Stimulated activated CD8-positive, alpha-beta memory T cell treated with anti-CD3 and anti-CD28 coated beads, Interleukin-4, amount 100 ng/mL, for 24 hours (primary cell): ENCODE measurements at regions not wholly inside any gene's neighbourhood (a gene's known extent, or its start where the extent isn't known, plus 50 kb on each side); places are given as distances from the start of the nearest gene placed in this dataset.
"Not testable (repeated sequence)": the region's sequence is repeated elsewhere in the genome, so short reads cannot be mapped to it uniquely, and the experiment has no call there.

Experiments used
- DNase-seq: peaks from one replicate; pipeline ENCODE4 v3.0.0-alpha.2; 2020; ENCODE audit warnings: low read depth

GRCh38 chr1:229011022-229011421 is 259.9 kb upstream of the RAB4A start:
- no peak for DNase-seq

DNA sequence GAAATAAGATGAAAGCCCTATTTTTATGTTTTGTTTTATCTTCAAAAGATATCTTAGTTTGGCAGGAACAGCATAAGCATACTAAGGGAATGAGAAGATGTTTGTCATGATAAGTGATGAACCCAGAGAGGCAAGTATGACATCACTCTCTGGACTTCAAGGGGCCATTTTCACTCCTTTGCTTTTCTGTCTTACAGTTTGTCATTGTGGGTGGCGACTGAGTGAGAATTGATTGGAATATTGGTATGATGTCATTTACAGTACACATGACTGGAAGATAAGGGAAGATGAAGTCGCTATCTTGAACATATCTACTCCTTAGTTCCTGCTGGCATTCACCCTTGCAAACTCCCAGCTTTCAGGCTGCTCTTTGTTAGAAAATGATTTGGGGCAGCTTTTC is 258.1 kb upstream of the RAB4A start:
- DNase-seq = no peak

- DNase-seq = no peak
These were observed 256.9 kb upstream of the RAB4A start for GRCh38 chr1:229013981-229014380.

GRCh38 chr1:229015806-229016205 is 255.1 kb upstream of the RAB4A start:
- no peak for DNase-seq

- DNase-seq = no peak
These were observed 253.8 kb upstream of the RAB4A start for GRCh38 chr1:229017091-229017490.

- no peak for DNase-seq
These were observed 252.1 kb upstream of the RAB4A start for GRCh38 chr1:229018674-229019295.

GRCh38 chr1:229019663-229020271 is 251.1 kb upstream of the RAB4A start:
- no peak for DNase-seq

DNA sequence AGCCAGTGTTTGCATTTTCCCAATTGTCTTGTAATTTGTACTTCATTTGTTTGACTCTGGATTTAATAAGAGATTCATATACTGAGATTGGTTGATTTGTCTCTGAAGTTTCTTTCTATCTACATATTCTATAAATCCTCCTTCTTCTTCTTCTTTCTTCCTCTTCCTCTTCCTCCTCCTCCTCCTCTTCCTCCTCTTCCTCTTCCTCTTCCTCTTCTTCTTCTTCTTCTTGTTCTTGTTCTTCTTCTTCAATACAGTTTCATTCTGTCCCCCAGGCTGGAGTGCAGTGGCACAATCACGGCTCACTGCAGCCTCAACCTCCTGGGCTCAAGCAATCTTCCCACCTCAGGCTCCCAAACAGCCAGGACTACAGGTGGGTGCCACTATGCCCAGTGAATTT is 249.9 kb upstream of the RAB4A start:
- not testable (repeated sequence) for DNase-seq

- DNase-seq = no peak
These were observed 248.1 kb upstream of the RAB4A start for GRCh38 chr1:229022595-229023333.

DNA sequence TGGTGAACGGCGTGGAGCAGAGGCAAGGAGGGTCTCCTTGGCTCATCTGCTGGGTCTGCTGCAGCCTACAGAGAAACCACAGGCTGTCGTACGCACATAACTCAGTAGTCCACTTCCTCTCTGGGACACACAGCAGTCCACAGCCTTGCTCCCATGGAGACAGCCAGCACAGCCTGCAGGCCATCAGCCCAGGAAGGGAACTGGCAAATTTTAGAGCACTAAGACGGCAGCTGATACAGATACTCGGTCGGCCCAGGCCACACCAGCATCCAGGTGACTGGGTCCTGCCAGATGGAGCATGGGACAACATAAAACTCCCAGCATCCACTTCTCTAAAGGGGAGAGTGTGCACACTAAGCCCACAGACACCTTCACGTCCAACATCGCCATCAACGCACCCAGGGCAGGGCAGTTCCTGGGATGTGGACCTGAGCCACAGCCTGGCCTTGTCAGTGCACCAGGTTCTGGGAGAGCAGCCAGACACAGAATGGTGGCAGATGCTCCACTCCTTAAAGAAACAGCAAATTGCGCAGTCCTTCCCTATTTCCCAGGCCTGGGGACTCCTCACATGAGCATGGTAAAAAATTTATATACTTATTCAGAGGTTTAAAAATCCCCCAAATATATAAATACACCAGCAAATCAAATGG is 247.1 kb upstream of the RAB4A start:
- no peak for DNase-seq

DNA sequence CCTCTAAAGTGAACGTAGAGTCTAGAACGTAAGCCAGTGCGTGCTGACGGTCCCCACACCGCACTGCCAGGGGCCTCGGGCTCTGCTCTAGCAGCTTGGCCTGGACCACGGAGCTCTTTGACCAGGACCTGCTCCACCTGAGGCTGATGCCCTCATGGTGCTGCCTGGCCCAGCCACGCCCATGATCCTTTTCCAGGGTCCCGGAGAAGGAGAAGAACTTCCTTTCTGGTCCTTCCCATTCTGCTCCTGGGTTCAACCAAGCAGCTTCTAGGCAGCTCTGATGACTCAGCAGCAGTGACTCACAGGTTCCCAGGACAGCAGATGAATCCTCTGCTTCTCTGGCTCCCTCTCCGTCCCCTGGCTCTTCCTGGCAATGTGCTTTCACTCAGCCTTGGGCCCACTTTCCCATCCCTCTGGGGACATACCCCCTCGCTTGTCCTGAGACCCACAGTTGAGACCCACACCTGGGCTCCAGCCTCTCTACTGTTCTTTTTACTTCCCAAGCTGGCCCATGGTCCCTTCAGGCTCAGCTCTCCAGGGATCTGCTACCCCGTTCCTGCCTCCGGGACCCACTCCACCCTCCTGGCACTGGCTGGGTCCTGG is 246.3 kb upstream of the RAB4A start:
- no peak for DNase-seq

DNA sequence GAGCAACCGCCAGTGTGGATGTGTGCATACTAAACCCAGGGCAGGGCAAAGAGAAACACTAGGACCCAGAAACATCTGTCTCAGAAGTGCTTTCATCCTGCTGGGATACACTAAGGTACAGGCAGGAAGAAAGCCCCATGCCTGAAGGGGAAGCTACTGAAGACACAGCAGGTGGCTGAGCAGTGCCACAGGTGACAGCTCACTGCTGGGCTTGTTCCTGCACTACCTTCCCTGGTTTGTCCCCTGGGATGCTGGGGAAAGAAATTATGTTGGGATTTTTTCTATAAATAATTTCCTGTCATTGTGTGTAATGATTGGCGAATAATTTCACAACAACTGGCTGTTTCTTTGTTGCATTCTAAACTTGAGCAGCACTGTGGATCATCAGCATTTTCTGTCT is 245.3 kb upstream of the RAB4A start:
- DNase-seq = no peak

DNA sequence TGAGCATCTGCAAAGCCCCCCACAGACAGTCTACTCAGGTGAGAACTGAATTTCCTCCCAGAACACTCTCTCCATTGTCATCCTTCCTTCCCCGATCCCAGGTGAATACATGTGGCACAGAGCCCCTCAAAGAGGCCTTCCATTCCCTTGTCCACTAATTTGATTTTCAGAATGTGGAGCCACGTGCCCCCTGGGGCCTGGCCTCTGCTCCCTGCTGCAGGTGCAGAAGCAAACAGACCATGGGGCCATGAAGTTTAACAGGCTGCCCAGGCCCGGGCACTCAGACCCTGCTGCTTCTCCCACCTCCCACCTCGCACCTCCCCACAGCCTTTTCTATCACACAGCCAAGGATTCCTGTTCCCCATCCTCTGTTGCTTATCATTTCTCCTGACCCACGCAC is 243.8 kb upstream of the RAB4A start:
- no peak for DNase-seq

GRCh38 chr1:229027622-229028182 is 243.2 kb upstream of the RAB4A start:
- DNase-seq = no peak

DNA sequence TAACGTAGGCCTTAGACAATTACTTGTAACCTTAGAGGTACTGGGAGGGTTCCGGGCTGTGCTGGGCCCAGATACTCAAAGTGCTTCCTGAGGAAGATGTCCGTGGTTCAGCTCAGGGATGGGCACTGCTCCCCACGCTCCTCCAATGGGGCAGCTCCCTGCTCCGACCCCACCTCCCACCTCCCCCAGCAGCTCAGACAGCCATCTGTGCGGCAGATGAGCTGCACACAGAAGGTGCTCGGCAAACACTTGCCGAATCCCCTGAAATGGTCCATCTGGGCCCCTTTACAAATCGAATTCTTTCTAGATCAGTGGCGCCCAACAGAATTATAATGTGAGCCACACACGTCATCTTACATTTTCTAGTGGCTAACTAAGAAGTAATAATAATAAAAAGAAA is 242.4 kb upstream of the RAB4A start:
- DNase-seq = no peak

DNA sequence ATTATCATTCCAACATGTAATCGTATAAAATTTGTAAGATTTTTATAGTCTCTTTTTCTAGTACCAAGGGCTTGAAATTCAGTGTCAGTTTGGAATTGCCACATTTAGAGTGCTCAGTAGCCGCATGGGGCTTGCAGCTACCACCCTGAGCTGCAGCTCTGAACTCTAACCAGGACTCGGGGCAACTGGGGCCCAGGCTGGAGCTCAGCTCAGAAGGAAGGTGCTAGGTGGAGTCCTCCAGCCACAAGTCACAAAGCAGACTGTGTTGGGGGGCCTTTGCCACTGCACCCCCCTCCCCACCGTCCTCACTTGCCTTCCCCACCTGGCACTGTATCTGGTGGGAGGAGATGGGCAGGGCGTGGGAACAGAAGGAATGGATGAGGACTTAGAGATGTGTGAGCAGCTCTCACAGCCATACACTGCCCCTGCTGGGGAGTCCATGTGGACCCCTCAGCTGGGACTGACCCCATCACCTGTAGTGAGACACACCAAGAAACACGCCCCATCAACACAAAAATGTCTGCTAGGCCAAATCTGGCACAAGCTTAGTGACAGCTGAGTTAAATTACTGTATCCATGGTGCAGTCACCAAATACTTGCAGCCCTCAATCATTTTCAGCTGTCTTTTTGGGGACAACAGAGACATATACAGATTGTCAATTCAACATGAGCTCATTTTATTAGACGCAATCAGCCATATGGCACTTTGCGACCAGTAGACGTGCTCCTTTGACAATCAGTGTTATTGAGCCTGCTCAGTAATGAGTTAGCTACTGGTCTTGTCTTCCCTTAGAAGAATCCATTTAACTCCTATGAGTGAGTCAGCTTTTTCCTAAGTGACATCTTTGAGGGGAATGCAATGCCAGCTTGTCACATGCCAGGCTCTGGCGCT is 241.7 kb upstream of the RAB4A start:
- no peak for DNase-seq

- no peak for DNase-seq
These were observed 241.1 kb upstream of the RAB4A start for GRCh38 chr1:229029879-229030235.

- no peak for DNase-seq
These were observed 240.3 kb upstream of the RAB4A start for GRCh38 chr1:229030630-229031029.

DNA sequence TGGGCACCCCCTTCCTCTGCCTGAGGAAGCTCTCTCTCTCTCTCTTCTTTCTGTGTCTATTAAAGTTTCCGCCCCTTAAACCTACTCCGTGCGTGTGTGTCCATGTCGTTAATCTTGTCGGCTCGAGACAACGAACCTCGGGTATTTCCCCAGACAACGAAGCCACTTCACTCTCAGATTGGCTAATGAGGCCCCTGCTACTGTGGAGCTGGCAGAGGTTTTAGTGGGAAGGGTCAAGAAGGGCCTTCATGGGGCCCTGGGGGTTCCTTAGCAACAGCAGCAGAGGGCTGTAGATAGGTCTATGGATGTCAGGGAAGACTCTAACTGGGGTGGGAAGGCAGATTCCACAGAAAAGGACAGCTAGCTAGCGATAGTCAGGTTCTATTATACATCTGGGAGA is 239.8 kb upstream of the RAB4A start:
- DNase-seq = no peak

- DNase-seq = no peak
These were observed 239.2 kb upstream of the RAB4A start for GRCh38 chr1:229031481-229032341.
